Breast epithelium (tissue), 4 donors: ENCODE measurements at regions not wholly inside any gene's neighbourhood (a gene's known extent, or its start where the extent isn't known, plus 50 kb on each side); places are given as distances from the start of the nearest gene placed in this dataset.

ENCODE experiments used
- DNase-seq, 2 donors: peaks; one replicate each; pipeline ENCODE4 v3.0.0-alpha.2; 2019; ENCODE audit warnings: low spot score in 2 of 2
- H3K27ac ChIP-seq, 2 donors: fragments of 200-600 bp; sonication (generic) in 1 of 2; one replicate each; pipeline ENCODE4 v1.5.1; 2016 to 2019; ENCODE audit warnings: mild to moderate bottlenecking in 1 of 2
- H3K27me3 ChIP-seq, 2 donors: fragments of 200-600 bp; sonication (generic) in 1 of 2; one replicate each; pipeline versions ENCODE4 v1.5.1 to v1.6.0; 2017 to 2019; ENCODE audit warnings: control low read depth in 1 of 2, mild to moderate bottlenecking in 1 of 2
- H3K36me3 ChIP-seq: fragments of 200-600 bp; one replicate; pipeline ENCODE4 v1.5.1; 2019
- H3K4me1 ChIP-seq, 2 donors: fragments of 200-600 bp; sonication (generic); one replicate each; pipeline ENCODE4 v1.5.1; 2016 to 2019; ENCODE audit warnings: control low read depth in 1 of 2
- H3K4me3 ChIP-seq, 3 donors: fragments of 200-600 bp; sonication (generic); 1 replicate in 2 of 3; 2 replicates in 1 of 3; pipeline ENCODE4 v1.5.1; 2016 to 2019; ENCODE audit warnings: mild to moderate bottlenecking in 3 of 3, moderate library complexity in 2 of 3
- H3K9me3 ChIP-seq, 2 donors: fragments of 200-600 bp; sonication (generic) in 1 of 2; one replicate each; pipeline ENCODE4 v1.5.1; 2016 to 2019; ENCODE audit warnings: control low read depth in 1 of 2
- POLR2A ChIP-seq: fragments of 450-650 bp; IDR thresholded peaks from one replicate; pipeline ENCODE4 v1.6.1; 2016; ENCODE audit warnings: antibody characterized with exemption, mild to moderate bottlenecking, moderate library complexity
- POLR2AphosphoS5 ChIP-seq, 3 donors: sonication (generic); formaldehyde crosslinking; IDR thresholded peaks; one replicate each; pipeline ENCODE4 v1.6.1; 2017; ENCODE audit warnings: antibody characterized with exemption in 3 of 3
- intact Hi-C: fragments of 100-400 bp; cut with DNase I; formaldehyde crosslinking; loops from one replicate; pipeline ENCODE4 v1.15.1; 2023; ENCODE audit warnings: low total_unique reads
- TF ChIP-seq, protein P1 (sequence below), 3 donors: fragments of 450-650 bp; IDR thresholded peaks; one replicate each; pipeline ENCODE4 v1.5.1; 2016 to 2017; ENCODE audit warnings: antibody characterized with exemption in 3 of 3, mild to moderate bottlenecking in 3 of 3, moderate library complexity in 3 of 3

- TF ChIP-seq POLR2A (no peak), POLR2AphosphoS5 (IDR thresholded peaks at IDR 0.05) (no peak)
- TF ChIP-seq, protein P1, sequence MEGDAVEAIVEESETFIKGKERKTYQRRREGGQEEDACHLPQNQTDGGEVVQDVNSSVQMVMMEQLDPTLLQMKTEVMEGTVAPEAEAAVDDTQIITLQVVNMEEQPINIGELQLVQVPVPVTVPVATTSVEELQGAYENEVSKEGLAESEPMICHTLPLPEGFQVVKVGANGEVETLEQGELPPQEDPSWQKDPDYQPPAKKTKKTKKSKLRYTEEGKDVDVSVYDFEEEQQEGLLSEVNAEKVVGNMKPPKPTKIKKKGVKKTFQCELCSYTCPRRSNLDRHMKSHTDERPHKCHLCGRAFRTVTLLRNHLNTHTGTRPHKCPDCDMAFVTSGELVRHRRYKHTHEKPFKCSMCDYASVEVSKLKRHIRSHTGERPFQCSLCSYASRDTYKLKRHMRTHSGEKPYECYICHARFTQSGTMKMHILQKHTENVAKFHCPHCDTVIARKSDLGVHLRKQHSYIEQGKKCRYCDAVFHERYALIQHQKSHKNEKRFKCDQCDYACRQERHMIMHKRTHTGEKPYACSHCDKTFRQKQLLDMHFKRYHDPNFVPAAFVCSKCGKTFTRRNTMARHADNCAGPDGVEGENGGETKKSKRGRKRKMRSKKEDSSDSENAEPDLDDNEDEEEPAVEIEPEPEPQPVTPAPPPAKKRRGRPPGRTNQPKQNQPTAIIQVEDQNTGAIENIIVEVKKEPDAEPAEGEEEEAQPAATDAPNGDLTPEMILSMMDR (IDR thresholded peaks at IDR 0.05), result no peak
Measured at GRCh38 chr11:119786431-119787073, 57.6 kb upstream of the NECTIN1 start.

GRCh38 chr11:119785131-119785530 is 56.1 kb upstream of the NECTIN1 start:
- Histone ChIP-seq H3K27ac (no peak overlapping the region), H3K9me3 (peaks cover 0 to 14% of the 10 kb centered on the region in 2 donors), H3K27me3 (no peaks in the 10 kb centered on the region), H3K4me3 (no peak overlapping the region), H3K36me3 (no peaks in the 10 kb centered on the region), H3K4me1 (no peaks in the 10 kb centered on the region)
- TF ChIP-seq POLR2A, result no peak
- TF ChIP-seq POLR2AphosphoS5 (IDR thresholded peaks at IDR 0.05), result no peak
- TF ChIP-seq, protein P1 (IDR thresholded peaks at IDR 0.05), result no peak
- intact Hi-C loops, result no loop called here
- no peak for DNase-seq

More at GRCh38 chr11:119786431-119787073, 57.6 kb upstream of the NECTIN1 start:
- no peak overlapping the region for H3K4me3 ChIP-seq
- no peaks in the 10 kb centered on the region for H3K4me1 ChIP-seq
- peaks cover 0 to 14% of the 10 kb centered on the region in 2 donors for H3K9me3 ChIP-seq
- intact Hi-C loops, result no loop called here
- no peak for DNase-seq
- H3K27me3 ChIP-seq, result no peaks in the 10 kb centered on the region
- no peaks in the 10 kb centered on the region for H3K36me3 ChIP-seq
- H3K27ac ChIP-seq, result no peak overlapping the region

DNA sequence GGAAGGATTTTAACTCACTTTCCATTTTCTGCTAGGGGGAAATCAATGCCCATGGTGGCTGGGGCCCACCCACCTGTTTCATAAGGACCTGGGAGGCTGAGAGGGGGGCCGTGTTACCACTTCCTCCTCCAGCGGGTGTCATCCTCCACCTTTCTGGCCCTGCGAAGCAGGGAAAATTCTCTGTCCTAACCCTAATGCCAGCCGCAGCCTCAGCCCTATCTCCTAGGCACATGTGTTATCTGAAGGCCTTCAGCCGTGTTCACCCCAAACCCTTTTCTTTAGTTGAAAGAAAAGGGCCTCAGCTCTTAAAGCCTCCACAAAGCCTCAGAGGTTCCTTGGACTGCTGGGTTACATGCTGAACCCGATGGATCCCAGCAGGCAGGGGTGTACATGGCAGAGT is 55.4 kb upstream of the NECTIN1 start:
- DNase-seq, result no peak
- Histone ChIP-seq H3K27me3 (no peaks in the 10 kb centered on the region), H3K9me3 (peaks cover 0 to 14% of the 10 kb centered on the region in 2 donors), H3K36me3 (no peaks in the 10 kb centered on the region), H3K4me3 (no peak overlapping the region), H3K4me1 (peaks cover 0 to 3% of the 10 kb centered on the region in 2 donors), H3K27ac (no peak overlapping the region)
- TF ChIP-seq POLR2AphosphoS5 (IDR thresholded peaks at IDR 0.05) (no peak), POLR2A (no peak)
- TF ChIP-seq, protein P1 (IDR thresholded peaks at IDR 0.05), result no peak
- intact Hi-C loops, result no loop called here

DNA sequence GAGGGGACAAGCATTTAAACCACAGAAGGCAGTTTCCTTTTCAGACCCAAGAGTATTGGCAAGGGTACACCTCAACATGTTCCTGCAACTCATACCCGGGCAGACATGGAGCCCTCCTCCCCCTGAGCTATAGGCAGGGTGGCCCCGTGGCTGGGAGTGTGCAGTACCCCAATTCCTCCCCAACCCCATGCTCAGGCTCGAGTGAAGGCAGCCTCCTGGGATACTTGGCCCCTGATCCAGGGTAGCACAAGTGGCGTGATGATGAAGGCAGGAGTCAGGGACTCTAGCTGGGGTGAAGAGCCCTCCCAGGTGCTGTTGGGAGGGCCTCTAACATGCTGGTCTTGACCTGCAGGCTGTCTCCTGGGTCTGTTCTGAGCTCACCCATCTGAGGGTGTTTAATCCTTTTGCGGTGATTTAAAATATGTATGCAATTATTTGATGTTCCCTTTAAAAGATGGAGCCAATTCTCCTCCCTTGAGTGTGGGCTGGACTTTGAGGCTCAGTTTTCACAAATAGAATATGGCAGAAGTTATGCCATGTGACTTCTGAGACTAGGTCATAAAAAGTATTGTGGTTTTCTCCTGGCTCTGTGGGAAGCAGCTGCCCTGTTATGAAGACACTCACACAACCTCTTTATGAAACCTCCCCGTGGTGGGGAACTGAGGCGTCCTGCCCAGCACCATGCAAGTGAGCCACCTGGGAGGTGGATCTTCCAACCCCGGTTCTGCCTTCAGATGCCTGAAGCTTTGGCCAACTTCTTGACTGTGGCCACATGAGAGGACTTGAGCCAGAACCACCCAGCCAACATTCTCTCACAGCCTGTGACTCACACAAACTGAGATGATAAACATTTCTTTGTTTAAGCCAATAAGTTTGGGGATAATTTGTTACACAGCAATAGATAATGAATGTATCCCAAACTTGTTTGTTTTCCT is 54.7 kb upstream of the NECTIN1 start:
- DNase-seq, result no peak
- Histone ChIP-seq H3K4me3 (no peak overlapping the region), H3K27ac (no peak overlapping the region), H3K4me1 (peaks cover 0 to 3% of the 10 kb centered on the region in 2 donors), H3K9me3 (peaks cover 0 to 14% of the 10 kb centered on the region in 2 donors), H3K36me3 (no peaks in the 10 kb centered on the region), H3K27me3 (no peaks in the 10 kb centered on the region)
- intact Hi-C loops, result no loop called here
- TF ChIP-seq POLR2AphosphoS5 (IDR thresholded peaks at IDR 0.05), result no peak
- TF ChIP-seq, protein P1 (IDR thresholded peaks at IDR 0.05), result no peak
- no peak for TF ChIP-seq POLR2A

DNA sequence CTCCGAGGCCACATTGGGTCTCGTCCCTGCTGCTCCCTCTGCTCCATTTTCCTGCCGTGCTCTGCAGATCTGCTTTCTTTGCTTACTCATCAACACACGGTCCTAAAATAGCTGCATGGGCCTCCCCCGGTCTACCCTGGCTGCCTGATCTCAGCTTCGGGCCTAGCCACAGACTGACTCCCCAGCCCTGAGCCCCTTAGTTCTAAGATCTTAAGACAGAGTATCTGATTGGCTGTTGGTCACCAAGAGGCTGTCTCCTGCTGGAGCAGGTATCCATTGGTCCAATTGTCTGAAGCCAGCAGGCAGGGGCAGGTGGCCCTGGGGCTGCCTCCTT is 53.7 kb upstream of the NECTIN1 start:
- TF ChIP-seq POLR2A, result no peak
- TF ChIP-seq, protein P1 (IDR thresholded peaks at IDR 0.05), result no peak
- no peak for TF ChIP-seq POLR2AphosphoS5 (IDR thresholded peaks at IDR 0.05)
- intact Hi-C loops, result no loop called here
- Histone ChIP-seq H3K36me3 (no peaks in the 10 kb centered on the region), H3K4me1 (peaks cover 0 to 3% of the 10 kb centered on the region in 2 donors), H3K4me3 (no peak overlapping the region), H3K27me3 (no peaks in the 10 kb centered on the region), H3K27ac (no peak overlapping the region), H3K9me3 (peaks cover 0 to 14% of the 10 kb centered on the region in 2 donors)
- DNase-seq, result no peak
